ENCODE measurements at regions not wholly inside any gene's neighbourhood (a gene's known extent, or its start where the extent isn't known, plus 50 kb on each side); places are given as distances from the start of the nearest gene placed in this dataset.

DNA sequence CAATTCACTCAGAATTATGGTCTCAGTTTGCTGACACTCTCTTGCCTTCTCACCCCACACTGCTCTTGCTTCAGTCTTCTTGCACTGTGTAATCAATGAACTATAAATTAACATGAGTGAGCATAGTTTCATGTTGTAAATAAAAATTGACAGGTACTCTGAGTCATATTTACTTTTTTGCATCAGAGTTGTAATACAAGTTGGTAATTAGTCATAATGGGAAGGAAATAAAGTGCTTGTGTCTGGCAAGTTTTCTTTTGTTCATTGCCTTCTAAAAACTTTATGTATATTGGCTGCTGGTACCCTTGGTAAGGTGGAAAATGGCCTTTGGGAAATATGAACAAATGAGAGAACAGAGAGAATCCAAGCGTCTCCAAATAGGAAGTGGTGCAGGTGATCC lies 169.3 kb upstream of the MAGI2 start:
- no peak overlapping the region for H3K27ac ChIP-seq
- no peak for TF ChIP-seq ZFX (IDR thresholded peaks at IDR 0.05)
- TF ChIP-seq, protein P1, sequence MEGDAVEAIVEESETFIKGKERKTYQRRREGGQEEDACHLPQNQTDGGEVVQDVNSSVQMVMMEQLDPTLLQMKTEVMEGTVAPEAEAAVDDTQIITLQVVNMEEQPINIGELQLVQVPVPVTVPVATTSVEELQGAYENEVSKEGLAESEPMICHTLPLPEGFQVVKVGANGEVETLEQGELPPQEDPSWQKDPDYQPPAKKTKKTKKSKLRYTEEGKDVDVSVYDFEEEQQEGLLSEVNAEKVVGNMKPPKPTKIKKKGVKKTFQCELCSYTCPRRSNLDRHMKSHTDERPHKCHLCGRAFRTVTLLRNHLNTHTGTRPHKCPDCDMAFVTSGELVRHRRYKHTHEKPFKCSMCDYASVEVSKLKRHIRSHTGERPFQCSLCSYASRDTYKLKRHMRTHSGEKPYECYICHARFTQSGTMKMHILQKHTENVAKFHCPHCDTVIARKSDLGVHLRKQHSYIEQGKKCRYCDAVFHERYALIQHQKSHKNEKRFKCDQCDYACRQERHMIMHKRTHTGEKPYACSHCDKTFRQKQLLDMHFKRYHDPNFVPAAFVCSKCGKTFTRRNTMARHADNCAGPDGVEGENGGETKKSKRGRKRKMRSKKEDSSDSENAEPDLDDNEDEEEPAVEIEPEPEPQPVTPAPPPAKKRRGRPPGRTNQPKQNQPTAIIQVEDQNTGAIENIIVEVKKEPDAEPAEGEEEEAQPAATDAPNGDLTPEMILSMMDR (conservative IDR thresholded peaks at IDR 0.05) = no peak

DNA sequence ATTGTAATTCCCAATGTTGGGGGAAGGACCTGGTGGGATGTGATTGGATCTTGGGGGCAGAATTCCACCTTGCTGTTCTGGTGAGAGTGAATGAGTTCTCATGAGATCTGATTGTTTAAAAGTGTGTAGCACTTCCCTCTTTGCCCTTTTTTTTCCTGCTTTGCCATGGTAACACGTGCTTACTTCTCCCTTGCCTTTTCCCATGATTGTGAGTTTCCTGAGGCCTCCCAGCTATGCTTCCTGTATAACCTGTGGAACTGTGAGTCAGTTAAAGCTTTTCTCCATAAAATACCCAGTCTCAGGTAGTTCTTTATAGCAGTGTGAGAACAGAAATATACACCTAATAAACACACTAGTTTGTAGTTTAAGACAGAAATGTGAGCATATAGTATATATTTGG lies 166.8 kb upstream of the MAGI2 start:
- no peak for TF ChIP-seq ZFX (IDR thresholded peaks at IDR 0.05)
- TF ChIP-seq, protein P1 (conservative IDR thresholded peaks at IDR 0.05) = no peak
- no peak overlapping the region for H3K27ac ChIP-seq

DNA sequence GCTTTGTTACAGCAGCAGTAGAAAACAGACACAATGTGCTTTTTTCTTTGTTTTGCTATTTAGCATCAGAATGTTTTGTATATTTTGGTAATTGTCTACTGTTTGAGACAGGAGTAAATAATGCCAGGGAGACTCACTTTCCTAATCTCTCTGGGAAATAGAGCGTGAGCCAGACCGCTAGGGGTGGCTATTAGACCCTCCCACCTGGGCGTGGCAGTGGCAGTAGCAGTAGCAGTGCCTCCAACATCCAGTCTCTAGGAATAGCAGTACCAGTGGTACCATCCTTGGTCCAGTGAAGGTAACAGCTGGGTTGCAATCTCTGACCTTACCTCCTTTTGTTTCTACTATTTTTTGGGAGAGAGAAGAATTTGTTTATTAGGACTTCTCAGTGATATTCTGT lies 165.7 kb upstream of the MAGI2 start:
- H3K27ac ChIP-seq = no peak overlapping the region
- TF ChIP-seq, protein P1 (conservative IDR thresholded peaks at IDR 0.05) = peak; percentile 18; the same call in 1 of the 2 replicates
- no peak for TF ChIP-seq ZFX (IDR thresholded peaks at IDR 0.05)

- TF ChIP-seq, protein P1 (conservative IDR thresholded peaks at IDR 0.05) = no peak
- TF ChIP-seq ZFX (IDR thresholded peaks at IDR 0.05) = no peak
- no peak overlapping the region for H3K27ac ChIP-seq
These were observed 162.6 kb upstream of the MAGI2 start for GRCh38 chr7:79615871-79616640.

GRCh38 chr7:79615466-79615865 lies 162.0 kb upstream of the MAGI2 start:
- H3K27ac ChIP-seq = no peak overlapping the region
- no peak for TF ChIP-seq ZFX (IDR thresholded peaks at IDR 0.05)
- TF ChIP-seq, protein P1 (conservative IDR thresholded peaks at IDR 0.05) = no peak

DNA sequence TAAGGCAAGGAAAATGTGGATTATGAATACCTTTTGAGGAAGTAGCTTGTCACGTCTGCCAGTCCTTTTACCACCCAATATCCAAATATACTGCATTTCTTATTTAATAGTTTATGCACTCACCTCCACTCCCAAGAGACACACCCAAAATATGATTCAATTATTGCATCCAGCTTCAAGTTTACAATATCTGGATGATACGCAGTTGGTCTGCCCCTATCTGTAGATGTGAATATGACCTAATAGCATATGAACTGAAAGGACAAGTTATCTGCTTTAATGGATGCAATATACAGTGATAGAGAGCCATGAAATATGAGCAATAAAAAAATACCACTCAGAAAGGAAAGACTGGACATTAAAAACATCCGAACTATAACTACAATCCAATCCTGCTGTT lies 159.4 kb upstream of the MAGI2 start:
- no peak for TF ChIP-seq ZFX (IDR thresholded peaks at IDR 0.05)
- TF ChIP-seq, protein P1 (conservative IDR thresholded peaks at IDR 0.05) = no peak
- no peak overlapping the region for H3K27ac ChIP-seq

GRCh38 chr7:79612022-79612421 lies 158.6 kb upstream of the MAGI2 start:
- no peak overlapping the region for H3K27ac ChIP-seq
- TF ChIP-seq, protein P1 (conservative IDR thresholded peaks at IDR 0.05) = no peak
- TF ChIP-seq ZFX (IDR thresholded peaks at IDR 0.05) = no peak

Measured in C4-2B (cell line).